HPDE6-E6E7 (cell line): ENCODE measurements at regions not wholly inside any gene's neighbourhood (a gene's known extent, or its start where the extent isn't known, plus 50 kb on each side); places are given as distances from the start of the nearest gene placed in this dataset.
A peak's percentile ranks its signal among the peaks of the same experiment; 100 is the strongest.

ENCODE experiments used
- DNase-seq: peaks from one replicate; pipeline ENCODE4 v3.0.0; 2011; ENCODE audit warnings: missing footprints; ENCODE audit errors: extremely low spot score

- DNase-seq, result peak; percentile 3
Observed at GRCh38 chr7:15921576-15921975, 235.1 kb upstream of the MEOX2 start.

- no peak for DNase-seq
Observed at GRCh38 chr7:15920953-15921352, 234.5 kb upstream of the MEOX2 start.

GRCh38 chr7:15916681-15917380 lies 230.3 kb upstream of the MEOX2 start:
- DNase-seq, result no peak

- no peak for DNase-seq
Observed at GRCh38 chr7:15915686-15916293, 229.3 kb upstream of the MEOX2 start.

GRCh38 chr7:15914611-15915010 lies 228.1 kb upstream of the MEOX2 start:
- DNase-seq, result no peak

- no peak for DNase-seq
Observed at GRCh38 chr7:15906436-15906835, 220.0 kb upstream of the MEOX2 start.

GRCh38 chr7:15905251-15906040 lies 219.0 kb upstream of the MEOX2 start:
- DNase-seq, result no peak

GRCh38 chr7:15891151-15891881 lies 204.8 kb upstream of the MEOX2 start:
- no peak for DNase-seq

GRCh38 chr7:15889507-15889906 lies 203.0 kb upstream of the MEOX2 start:
- DNase-seq, result peak; percentile 9

GRCh38 chr7:15888090-15888489 lies 201.6 kb upstream of the MEOX2 start:
- DNase-seq, result no peak

GRCh38 chr7:15886626-15887025 lies 200.1 kb upstream of the MEOX2 start:
- no peak for DNase-seq

- DNase-seq, result no peak
Observed at GRCh38 chr7:15885678-15886077, 199.2 kb upstream of the MEOX2 start.

GRCh38 chr7:15874774-15875173 lies 188.3 kb upstream of the MEOX2 start:
- no peak for DNase-seq

GRCh38 chr7:15870347-15870746 lies 183.9 kb upstream of the MEOX2 start:
- DNase-seq, result no peak

- no peak for DNase-seq
Observed at GRCh38 chr7:15867441-15867840, 181.0 kb upstream of the MEOX2 start.

- no peak for DNase-seq
Observed at GRCh38 chr7:15866753-15867152, 180.3 kb upstream of the MEOX2 start.

- no peak for DNase-seq
Observed at GRCh38 chr7:15864626-15864991, 178.1 kb upstream of the MEOX2 start.

GRCh38 chr7:15863951-15864625 lies 177.6 kb upstream of the MEOX2 start:
- no peak for DNase-seq

GRCh38 chr7:15862781-15863165 lies 176.3 kb upstream of the MEOX2 start:
- DNase-seq, result no peak

GRCh38 chr7:15862016-15862780 lies 175.7 kb upstream of the MEOX2 start:
- DNase-seq, result no peak
